ENCODE measurements at regions not wholly inside any gene's neighbourhood (a gene's known extent, or its start where the extent isn't known, plus 50 kb on each side); places are given as distances from the start of the nearest gene placed in this dataset.

GRCh38 chr5:61653807-61654580 lies 321.9 kb downstream of the ZSWIM6 start:
- no peak for DNase-seq

- DNase-seq = no peak
Observed at GRCh38 chr5:61654876-61655275, 322.8 kb downstream of the ZSWIM6 start.

GRCh38 chr5:61657010-61657409 lies 325.0 kb downstream of the ZSWIM6 start:
- DNase-seq = no peak

GRCh38 chr5:61657686-61658085 lies 325.6 kb downstream of the ZSWIM6 start:
- no peak for DNase-seq

GRCh38 chr5:61658592-61659008 lies 326.5 kb downstream of the ZSWIM6 start:
- DNase-seq = peak; percentile 82

GRCh38 chr5:61659221-61659696 lies 327.2 kb downstream of the ZSWIM6 start:
- no peak for DNase-seq

- DNase-seq = no peak
Observed at GRCh38 chr5:61662670-61663069, 330.6 kb downstream of the ZSWIM6 start.

- no peak for DNase-seq
Observed at GRCh38 chr5:61666064-61666621, 334.1 kb downstream of the ZSWIM6 start.

- no peak for DNase-seq
Observed at GRCh38 chr5:61667525-61668218, 335.6 kb downstream of the ZSWIM6 start.

- DNase-seq = no peak
Observed at GRCh38 chr5:61669531-61669930, 337.5 kb downstream of the ZSWIM6 start.

GRCh38 chr5:61670941-61671340 lies 338.9 kb downstream of the ZSWIM6 start:
- peak; percentile 42 for DNase-seq

- DNase-seq = no peak
Observed at GRCh38 chr5:61673007-61673735, 341.1 kb downstream of the ZSWIM6 start.

GRCh38 chr5:61674378-61674777 lies 342.3 kb downstream of the ZSWIM6 start:
- no peak for DNase-seq

- no peak for DNase-seq
Observed at GRCh38 chr5:61675015-61675692, 343.1 kb downstream of the ZSWIM6 start.

- no peak for DNase-seq
Observed at GRCh38 chr5:61677220-61677619, 345.2 kb downstream of the ZSWIM6 start.

- no peak for DNase-seq
Observed at GRCh38 chr5:61678966-61679365, 346.9 kb downstream of the ZSWIM6 start.

GRCh38 chr5:61679562-61679961 lies 347.5 kb downstream of the ZSWIM6 start:
- DNase-seq = no peak

GRCh38 chr5:61680247-61680646 lies 348.2 kb downstream of the ZSWIM6 start:
- DNase-seq = no peak

GRCh38 chr5:61683148-61683547 lies 351.1 kb downstream of the ZSWIM6 start:
- DNase-seq = no peak

GRCh38 chr5:61683926-61684325 lies 351.9 kb downstream of the ZSWIM6 start:
- no peak for DNase-seq

- DNase-seq = no peak
Observed at GRCh38 chr5:61686491-61687257, 354.6 kb downstream of the ZSWIM6 start.

GRCh38 chr5:61687371-61687770 lies 355.3 kb downstream of the ZSWIM6 start:
- no peak for DNase-seq

All from COR-L47 (cell line).